Daoy (cell line): ENCODE measurements at regions not wholly inside any gene's neighbourhood (a gene's known extent, or its start where the extent isn't known, plus 50 kb on each side); places are given as distances from the start of the nearest gene placed in this dataset.
"Not testable (repeated sequence)": the region's sequence is repeated elsewhere in the genome, so short reads cannot be mapped to it uniquely, and the experiment has no call there.

Source experiments
- DNase-seq: peaks from one replicate; pipeline ENCODE4 v3.0.0-alpha.2; 2015; ENCODE audit warnings: low read depth

DNA sequence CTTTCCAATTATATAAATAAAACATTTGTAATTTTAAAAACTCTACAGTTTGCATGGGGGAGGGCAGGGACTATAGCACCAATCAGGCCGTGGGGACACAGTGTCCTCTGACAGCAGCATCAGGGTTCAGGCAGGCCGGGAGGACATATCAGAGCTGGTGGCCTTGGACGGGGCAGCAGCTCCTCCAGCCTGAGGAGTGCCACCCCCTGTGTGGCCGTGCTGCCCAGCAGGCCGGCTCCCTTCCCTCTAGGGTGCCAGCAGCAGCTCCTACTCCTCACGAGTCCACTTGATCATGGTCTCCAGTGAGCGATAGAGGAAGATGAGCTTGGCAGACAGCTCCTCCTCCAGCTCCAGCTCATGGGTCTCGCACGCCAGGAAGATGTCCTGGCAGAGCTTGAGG, 144.0 kb upstream of the PHACTR3 start:
- no peak for DNase-seq

DNA sequence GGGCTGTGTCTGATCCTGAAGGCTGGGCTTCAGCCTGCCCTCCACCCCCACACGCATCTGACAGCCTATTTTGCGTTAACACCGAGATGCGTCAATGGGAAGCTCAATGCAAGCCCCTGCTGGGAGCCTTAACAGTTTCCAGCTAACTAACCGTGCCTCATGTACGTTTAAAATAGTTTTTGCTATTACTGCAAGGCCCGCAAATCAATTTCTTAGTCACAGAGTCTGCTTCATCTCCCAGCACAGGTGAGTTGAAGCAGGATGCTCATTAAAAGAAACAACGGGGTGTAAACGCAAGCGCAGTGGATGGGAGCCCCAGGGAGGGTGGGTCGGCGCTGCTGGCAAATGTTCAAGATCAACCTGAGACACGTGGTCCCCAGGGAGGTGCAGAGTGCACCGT, 142.8 kb upstream of the PHACTR3 start:
- DNase-seq: no peak

DNA sequence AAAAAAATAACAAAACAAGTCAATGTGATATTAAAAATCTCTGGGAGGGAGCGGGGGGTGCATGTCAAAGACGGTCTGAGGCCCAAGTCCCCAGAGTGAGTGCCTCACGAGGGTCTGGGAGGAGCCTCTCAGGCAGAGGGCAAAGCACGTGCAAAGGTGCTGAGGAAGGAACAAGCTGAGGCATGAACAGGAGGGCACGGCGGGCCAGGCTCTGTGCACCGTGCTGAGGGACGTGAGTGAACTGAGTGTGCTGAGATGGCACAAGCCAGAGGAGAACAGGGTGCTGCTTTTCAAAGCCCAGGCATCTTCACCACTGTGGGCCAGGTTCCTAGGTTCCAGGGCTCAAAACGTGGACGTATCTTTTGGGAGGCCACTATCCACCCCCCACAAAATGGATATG, 142.1 kb upstream of the PHACTR3 start:
- no peak for DNase-seq

DNA sequence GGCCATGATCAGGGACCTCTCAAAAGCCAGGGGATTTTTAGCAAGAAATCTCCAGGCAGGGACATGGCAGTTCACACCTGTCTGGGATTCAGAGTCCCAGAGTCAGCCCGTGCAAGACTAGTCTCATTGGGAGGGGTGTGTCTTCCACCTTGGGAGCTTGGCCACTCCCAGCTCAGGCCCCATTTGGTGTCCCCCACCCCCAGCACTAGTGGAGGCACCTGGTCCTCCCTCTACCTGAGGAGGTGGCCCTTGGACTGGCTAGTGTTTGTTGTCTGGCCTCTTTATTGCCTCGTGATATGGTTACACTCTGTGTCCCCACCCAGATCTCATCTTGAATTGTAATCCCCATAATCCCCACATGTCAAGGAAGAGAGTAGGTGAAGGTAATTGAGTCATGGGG, 140.8 kb upstream of the PHACTR3 start:
- DNase-seq: no peak

DNA sequence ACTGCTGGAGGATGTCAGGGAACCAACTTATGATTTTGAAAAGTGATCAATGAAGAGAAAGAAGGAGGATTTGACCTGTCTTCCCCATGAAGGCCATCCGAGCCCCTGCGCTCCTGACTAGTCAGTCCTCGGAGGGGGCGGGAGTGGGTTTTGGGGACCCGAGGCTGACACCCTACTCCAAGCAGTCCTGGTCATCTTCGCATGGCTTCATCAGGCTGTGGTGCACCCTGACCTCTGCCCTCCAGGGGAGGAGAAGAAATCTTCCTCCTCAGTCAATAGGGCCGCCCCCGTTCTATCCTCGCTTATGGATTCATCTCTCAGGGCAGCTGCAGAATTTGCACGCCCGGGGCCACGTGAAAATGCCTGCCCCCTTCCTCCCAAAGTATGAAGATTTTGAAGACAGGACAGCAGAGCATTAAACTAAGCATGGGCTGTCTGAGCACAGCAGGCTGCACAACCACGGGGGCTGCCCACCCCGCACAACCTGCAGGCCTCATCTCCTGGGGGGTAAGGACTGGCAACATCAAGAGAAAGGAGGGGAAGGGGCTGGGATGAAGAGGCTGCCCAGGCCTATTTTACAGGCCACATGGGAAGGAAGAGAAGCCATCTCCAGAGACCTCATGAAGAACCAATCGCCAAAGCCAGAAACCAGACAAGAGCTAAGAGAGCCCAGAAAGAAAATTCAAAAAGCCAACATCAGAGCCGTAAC, 138.1 kb upstream of the PHACTR3 start:
- no peak for DNase-seq

DNA sequence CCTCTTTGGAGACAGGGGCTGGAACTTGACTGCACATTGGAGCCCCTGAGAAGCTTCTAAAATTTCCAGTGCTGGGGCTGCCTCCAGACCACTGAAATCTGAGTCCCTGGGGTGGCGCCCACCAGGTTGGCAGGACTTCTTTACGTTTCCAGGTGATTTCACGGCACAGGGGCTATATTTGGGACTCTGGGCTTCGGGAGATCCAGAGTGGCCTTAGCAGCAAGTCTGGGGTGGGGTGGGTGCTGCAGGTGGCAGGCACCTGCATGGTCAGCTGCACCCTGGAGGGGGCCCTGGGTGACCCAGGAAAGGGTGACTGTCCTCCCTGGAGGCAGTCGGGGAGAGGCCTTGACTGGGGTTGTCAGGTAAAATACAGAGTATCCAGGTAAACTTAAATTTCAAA, 135.5 kb upstream of the PHACTR3 start:
- DNase-seq: no peak

DNA sequence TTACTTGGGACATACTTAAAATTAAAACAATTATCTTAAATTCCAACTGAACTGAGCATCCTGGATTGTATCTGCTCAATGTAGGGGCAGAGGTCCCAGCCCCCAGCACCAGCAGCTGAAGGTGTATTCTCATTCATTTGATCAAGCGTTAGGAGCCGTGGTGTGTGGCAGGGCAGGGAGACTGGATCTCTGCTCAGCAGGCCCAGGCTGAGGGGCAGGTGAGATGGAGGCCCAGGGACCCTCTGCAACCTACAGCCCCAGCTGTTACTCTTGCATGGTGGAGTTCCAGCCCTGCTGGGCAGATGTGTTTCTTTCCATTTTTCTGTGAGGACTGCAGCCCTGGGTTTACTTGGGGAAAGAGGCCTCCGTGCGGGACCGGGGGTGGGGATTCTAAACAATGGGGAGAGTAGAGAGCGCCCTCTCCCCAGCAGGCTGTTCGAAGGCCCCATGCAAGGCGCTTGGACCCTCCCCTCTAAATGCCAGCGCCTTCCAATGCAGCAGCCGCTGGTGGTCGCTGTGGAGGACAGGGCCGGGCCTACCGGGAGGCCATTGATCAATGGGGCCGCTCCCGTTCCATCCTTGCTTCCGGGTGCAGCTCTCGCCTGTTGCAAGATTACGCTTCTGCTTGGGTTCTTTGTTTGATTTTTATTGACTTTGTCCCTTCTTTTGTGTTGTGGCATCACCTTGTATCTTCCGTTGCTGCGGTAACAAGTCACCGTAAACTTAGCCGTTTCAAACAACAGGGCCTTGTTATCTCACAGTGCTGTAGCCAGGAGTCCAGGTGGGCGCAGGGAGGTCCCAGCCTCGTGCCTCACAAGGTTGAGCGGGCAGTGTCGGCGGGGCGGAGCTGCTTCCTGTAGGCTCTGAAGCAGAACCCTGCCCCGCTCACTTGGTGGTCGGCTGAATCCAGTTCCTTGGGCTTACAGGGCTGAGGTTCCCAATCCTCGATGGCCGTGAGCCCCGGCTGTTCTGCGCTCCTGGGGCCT, 134.8 kb upstream of the PHACTR3 start:
- DNase-seq: no peak

DNA sequence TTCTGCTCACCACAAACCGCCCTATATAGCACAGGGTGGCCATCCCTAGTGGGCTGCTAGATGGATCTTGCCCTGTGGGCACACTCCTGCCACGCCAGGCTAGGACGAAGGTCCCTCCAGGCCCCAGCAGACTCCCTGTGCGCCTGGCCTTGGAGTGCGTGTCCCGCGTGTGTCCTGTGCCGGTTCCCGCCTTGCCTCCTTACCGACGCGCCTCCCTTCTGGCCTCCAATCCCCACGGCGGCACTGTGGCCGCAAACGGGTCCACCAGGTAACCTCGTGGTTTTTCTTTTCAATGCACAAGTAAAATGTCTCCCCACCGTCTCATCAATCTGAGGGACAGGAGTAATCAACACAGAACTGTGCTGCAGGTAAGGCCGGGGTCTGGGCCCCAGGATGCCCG, 133.8 kb upstream of the PHACTR3 start:
- DNase-seq: no peak

DNA sequence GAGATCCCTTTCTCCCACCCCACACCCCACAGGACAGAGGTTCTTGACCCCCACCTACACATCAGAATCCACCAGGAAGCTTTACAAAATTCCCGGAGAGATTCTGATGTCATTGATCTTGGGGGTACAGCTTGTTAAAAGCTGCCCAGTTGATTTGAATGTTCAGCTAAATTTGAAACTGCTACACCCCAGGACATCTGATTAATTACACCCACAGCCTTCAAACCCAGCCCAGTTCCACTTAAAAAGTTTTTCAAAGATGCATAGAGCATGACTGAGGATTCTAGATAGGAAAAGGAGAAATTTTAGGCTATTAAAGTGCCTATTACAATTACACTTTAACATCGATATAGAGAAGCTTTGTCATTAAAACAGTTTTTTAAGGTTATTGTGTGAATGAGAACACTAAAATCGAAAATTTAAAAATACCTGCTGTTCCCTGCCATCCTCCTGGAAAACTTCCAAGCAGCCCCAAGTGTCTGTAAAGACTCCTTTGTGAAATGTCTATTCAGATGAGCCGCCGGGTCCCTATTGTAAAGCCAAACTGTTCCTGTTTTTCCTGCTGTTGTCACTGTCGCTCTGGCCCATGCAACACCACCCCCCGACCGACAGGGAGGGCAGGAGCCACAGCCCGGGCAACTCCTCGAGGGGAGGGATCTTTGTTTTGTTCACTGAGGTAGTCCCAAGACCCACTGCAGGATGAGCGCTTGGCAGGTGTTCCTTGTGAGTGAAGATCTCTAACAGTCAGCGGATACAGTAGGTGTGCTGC, 132.5 kb upstream of the PHACTR3 start:
- no peak for DNase-seq

DNA sequence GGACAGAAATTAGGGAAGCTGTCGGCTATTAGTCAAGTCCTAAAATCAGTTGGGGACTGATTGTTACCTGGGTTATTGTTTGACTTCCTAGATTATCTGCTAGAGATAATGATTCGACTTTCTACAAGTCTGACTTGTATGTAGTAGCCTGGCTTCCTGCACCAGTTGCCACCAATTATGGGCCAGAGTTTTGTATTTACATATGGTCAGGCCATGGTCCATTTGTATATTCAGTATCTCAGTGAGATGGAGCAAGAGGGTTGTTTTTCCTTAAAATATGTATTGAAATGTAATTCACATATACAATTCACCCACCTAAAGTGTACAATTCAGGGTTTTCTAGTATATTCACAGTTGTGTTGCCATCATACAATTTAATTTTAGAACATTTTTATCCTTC, 130.6 kb upstream of the PHACTR3 start:
- DNase-seq: no peak

DNA sequence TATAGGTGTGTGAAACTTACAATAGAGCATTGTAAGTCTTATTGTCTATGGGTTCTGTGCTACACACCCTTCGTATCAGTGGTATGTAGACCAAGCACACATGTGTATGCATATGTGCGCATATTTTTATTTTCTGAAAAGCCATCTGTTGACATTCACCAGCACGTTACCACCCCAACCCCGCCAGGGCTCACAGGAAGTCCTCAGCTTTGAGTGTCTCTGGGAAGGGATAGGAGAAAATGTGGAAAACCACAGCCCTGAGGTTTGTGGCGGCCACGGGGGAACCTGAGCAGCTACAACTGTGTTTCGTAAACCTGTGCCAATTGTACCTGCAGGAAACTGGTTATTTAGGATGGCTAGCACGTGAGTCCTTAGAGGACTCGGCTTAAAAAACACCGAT, 123.3 kb upstream of the PHACTR3 start:
- DNase-seq: no peak

DNA sequence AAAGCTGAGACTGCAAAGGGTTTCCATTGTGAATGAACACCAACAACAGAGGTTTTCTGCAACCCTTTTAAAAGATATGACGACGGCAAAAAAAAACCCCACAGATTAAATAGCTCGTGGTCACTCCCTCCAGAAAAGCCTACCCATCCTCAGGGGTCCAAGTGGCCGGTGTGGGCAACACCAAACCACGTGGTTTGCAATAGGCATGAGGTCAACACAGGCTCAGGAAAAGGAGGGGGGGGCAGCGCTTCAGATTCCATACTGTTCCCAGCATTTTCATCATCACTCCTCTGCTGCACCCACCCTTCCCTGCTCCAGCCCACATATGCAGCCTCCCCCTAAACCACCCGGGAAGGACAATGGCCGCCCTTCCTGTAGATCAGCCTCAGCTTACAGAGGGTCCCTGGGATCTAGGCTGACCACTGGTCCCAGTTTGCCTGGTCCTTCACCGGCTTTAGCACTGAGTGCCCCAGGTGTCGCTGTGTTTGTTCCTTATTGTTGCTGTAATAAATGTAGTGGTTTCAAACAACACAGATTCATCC, 122.8 kb upstream of the PHACTR3 start:
- no peak for DNase-seq

DNA sequence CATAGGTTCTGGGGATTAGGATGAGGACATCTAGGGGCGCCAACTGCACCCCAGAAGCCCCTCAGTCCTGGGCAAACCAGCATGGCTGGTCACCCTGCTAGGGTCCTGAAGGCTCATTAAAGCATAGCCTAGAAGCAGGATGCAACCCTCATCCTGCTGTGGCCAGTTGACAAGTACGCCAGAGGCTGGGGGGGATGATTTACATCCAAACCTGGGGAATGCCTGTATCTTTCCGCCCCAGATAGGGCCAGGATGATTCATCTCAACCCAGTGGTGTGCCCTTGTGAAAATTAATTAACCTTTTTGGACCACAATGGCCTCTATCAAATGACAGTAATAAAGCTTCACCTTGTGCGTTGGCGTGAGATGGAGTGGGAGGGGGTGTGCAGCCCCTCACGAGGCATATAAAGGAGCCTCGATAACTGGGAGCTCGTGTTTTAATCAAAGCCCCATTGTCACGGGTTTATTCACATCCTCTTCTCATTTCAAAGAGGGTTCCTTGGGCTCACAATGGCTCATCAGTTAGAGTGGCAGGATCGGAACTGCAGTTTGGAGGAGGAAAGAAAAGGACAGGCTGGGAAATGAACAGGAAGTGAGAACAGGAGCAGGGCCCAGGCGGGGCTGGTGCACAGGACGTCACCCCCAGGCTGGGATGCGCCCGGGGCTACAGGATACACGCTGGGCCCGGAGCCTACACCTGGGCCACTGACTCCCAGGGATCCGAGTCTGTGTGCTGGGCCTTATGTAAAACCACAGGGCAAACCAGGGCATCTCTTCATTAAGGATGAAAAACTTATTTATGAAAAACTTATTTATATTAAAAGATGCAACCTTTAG, 121.8 kb upstream of the PHACTR3 start:
- peak; percentile 42 for DNase-seq

DNA sequence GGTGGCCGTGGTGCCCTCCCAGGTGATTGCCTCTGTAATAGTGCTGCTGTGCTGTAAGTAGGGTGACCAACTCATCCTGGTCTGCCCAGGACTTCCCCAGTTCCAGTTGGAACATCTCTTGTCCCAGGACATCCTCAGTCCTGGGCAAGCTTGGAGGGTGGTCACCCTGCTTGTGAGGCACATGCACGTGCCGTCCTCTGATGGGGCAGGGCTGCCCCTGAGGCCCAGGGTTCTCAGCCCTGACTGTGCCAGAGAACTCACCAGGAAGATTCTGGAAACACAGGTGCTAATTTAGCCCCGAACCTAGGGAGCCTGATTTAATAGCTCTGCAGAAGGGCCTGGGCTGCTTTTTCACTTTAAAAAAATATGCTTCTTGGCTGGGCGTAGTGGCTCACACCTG, 120.9 kb upstream of the PHACTR3 start:
- no peak for DNase-seq

DNA sequence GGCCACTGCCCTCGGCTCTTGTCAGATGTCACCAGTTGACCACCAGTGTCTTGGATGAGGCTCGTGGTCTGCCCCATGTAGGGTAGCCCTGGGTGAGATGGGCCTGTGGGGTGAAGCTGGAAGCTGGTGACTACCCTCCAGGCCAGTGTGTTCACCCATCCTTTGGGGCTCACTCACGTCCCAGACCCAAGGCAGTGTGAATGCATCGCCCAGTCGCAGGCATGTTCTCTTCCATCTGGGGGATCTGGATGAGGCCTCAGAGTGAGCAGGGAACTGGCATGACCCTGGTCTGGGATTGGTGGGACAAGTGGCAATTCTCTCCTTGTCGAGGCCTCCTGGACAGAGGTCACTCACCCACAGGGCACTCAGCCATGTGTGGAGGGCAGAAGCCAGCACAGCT, 120.1 kb upstream of the PHACTR3 start:
- no peak for DNase-seq

DNA sequence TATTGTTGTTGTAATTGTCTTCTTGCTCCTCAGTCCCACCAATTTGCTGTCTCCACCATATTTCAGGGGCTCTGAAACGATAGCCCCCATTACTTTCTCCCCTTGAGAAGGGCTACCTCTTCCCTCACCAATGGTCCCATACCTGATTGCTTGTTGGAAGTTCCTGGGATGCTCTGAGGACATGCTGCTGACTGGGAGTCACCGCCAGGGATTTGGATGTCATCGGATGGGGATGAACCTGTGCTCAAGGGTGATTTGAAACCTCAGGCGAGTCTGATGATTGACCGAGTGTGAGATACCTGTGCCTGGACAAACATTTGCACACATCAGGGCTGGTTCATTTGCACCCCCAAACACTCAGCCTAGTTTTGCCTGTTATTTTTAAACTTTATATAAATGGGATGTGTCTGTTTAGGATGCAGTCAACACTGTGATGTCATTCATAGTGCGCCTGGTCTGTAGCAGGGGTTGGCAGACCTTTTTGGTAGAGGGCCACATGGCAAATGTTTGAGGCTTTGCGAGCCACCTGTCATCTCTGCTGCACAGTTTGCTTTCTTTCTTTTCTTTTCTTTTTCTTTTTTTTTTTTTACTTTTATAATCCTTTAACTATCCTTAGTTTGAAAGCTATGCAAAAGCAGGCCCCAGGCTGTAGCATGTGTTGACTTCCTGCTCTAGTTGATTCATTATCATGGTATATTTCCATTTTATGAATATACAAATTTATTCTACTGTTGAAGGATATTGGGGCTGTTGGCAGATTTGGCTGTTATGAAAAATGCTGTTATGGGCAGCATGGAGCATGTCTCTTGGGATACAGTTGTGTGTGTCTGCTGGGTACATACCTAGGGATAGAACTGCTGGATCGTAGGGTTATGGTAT, 118.5 kb upstream of the PHACTR3 start:
- DNase-seq: no peak

DNA sequence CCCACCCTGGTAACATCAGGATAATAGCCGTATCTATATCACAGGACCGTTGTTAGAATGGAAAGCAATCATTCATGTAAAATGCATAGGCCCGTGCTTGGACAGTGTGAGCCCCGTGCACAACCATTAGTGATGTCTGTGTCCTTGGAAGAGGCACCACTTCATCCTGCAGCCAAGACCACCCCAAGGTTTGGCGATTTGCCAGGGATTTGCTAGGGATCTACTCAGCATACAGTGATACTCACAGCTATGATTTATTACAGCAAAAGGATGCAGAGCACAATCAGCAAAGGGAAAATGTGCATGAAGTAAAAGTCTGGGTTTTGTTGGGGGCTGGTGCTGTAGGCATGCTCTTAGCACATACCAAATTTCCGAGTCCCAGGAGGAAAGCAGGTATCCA, 115.9 kb upstream of the PHACTR3 start:
- DNase-seq: not testable (repeated sequence)

DNA sequence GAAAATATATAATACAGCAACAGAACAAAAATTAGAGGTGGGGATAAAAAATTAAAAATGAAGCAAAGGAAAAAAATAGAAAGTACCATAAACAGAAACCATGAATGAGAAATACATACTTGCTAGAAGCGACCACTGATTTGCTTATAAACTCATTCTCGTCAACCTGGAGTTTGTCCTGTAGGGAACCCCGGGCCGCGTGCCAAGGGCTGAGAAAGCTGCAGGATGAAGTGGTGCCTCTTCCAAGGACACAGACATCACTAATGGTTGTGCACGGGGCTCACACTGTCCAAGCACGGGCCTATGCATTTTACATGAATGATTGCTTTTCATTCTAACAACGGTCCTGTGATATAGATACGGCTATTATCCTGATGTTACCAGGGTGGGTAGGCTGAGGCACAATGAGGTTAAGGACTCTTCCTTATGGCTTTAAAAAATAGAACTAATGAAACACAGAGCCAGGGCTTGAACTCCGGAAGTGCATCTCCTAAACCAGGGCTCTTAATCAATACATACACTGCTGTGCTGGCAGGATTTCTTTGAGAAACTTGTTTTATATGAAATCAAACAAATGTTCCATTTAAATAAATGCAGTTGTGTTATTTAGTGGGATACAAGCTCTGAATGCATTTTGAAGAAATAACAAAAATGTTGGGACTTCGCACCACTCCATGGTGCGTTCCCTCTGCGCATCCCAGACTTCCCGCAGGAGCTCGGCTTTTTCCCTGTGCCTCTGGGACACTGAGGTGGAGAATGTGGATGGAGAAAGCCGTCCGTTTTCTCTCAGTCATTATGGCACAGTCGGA, 113.9 kb upstream of the PHACTR3 start:
- DNase-seq: not testable (repeated sequence)

DNA sequence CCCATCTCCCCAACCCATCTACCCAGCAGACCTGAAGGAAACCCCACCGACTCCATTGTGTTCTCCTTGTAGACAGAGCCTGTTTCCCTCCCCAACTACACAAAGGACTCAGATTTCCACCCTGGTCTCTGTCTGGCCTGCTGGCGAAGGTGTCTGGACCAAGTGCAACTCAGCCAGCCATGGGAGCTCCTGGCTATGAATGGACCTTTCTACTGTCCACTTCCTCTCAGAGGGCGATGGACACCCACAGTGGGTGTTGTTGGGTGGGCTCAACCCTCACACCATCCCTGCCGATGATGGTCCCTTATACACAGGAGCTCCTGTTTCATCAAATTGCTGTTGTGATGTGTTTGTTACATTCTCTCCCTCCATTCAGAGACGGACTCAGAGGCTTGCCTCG, 112.5 kb upstream of the PHACTR3 start:
- DNase-seq: no peak
